Epithelial cell of prostate (primary cell): ENCODE measurements at regions not wholly inside any gene's neighbourhood (a gene's known extent, or its start where the extent isn't known, plus 50 kb on each side); places are given as distances from the start of the nearest gene placed in this dataset.
"Not testable (repeated sequence)": the region's sequence is repeated elsewhere in the genome, so short reads cannot be mapped to it uniquely, and the experiment has no call there.

Experiments used
- DNase-seq: peaks from one replicate; pipeline ENCODE4 v3.0.0-alpha.2; 2011; ENCODE audit warnings: low read depth, low spot score
- H3K27ac ChIP-seq: fragments of 450-650 bp; 2 replicates; pipeline ENCODE4 v1.5.1; 2017; ENCODE audit warnings: mild to moderate bottlenecking

GRCh38 chr2:105545730-105546627, 147.1 kb upstream of the FHL2 start:
- no peak overlapping the region for H3K27ac ChIP-seq
- DNase-seq = no peak

GRCh38 chr2:105544591-105545377, 145.9 kb upstream of the FHL2 start:
- no peak overlapping the region for H3K27ac ChIP-seq
- DNase-seq = no peak

- peak overlapping the region; percentile 55 for H3K27ac ChIP-seq
- peak; percentile 48 for DNase-seq
Observed at GRCh38 chr2:105541189-105542050, 142.6 kb upstream of the FHL2 start.

- H3K27ac ChIP-seq = peak overlapping the region; percentile 55
- DNase-seq = no peak
Observed at GRCh38 chr2:105540642-105541041, 141.8 kb upstream of the FHL2 start.

- H3K27ac ChIP-seq = no peak overlapping the region
- DNase-seq = no peak
Observed at GRCh38 chr2:105539331-105539730, 140.5 kb upstream of the FHL2 start.

GRCh38 chr2:105538840-105539239, 140.0 kb upstream of the FHL2 start:
- no peak for DNase-seq
- H3K27ac ChIP-seq = no peak overlapping the region

- peak overlapping the region; percentile 42 for H3K27ac ChIP-seq
- no peak for DNase-seq
Observed at GRCh38 chr2:105537920-105538319, 139.1 kb upstream of the FHL2 start.

- DNase-seq = peak; percentile 50
- peak overlapping the region; percentile 42 for H3K27ac ChIP-seq
Observed at GRCh38 chr2:105537466-105537865, 138.6 kb upstream of the FHL2 start.

- H3K27ac ChIP-seq = no peak overlapping the region
- DNase-seq = no peak
Observed at GRCh38 chr2:105536175-105536574, 137.3 kb upstream of the FHL2 start.

- DNase-seq, H3K27ac ChIP-seq: not testable (repeated sequence)
Observed at GRCh38 chr2:105529258-105529657, 130.4 kb upstream of the FHL2 start.

- no peak overlapping the region for H3K27ac ChIP-seq
- DNase-seq = no peak
Observed at GRCh38 chr2:105526000-105526925, 127.4 kb upstream of the FHL2 start.

- no peak for DNase-seq
- no peak overlapping the region for H3K27ac ChIP-seq
Observed at GRCh38 chr2:105525201-105525600, 126.3 kb upstream of the FHL2 start.

GRCh38 chr2:105522645-105523044, 123.8 kb upstream of the FHL2 start:
- no peak overlapping the region for H3K27ac ChIP-seq
- no peak for DNase-seq

GRCh38 chr2:105521616-105522015, 122.8 kb upstream of the FHL2 start:
- H3K27ac ChIP-seq = no peak overlapping the region
- no peak for DNase-seq

- no peak for DNase-seq
- H3K27ac ChIP-seq = no peak overlapping the region
Observed at GRCh38 chr2:105521176-105521575, 122.3 kb upstream of the FHL2 start.

- DNase-seq = no peak
- H3K27ac ChIP-seq = no peak overlapping the region
Observed at GRCh38 chr2:105519516-105519915, 120.7 kb upstream of the FHL2 start.

GRCh38 chr2:105518897-105519296, 120.0 kb upstream of the FHL2 start:
- no peak overlapping the region for H3K27ac ChIP-seq
- no peak for DNase-seq

GRCh38 chr2:105517814-105518705, 119.2 kb upstream of the FHL2 start:
- no peak overlapping the region for H3K27ac ChIP-seq

More at GRCh38 chr2:105517814-105518705, 119.2 kb upstream of the FHL2 start:
- DNase-seq = no peak
